ENCODE measurements at regions not wholly inside any gene's neighbourhood (a gene's known extent, or its start where the extent isn't known, plus 50 kb on each side); places are given as distances from the start of the nearest gene placed in this dataset.
"Not testable (repeated sequence)": the region's sequence is repeated elsewhere in the genome, so short reads cannot be mapped to it uniquely, and the experiment has no call there.

DNA sequence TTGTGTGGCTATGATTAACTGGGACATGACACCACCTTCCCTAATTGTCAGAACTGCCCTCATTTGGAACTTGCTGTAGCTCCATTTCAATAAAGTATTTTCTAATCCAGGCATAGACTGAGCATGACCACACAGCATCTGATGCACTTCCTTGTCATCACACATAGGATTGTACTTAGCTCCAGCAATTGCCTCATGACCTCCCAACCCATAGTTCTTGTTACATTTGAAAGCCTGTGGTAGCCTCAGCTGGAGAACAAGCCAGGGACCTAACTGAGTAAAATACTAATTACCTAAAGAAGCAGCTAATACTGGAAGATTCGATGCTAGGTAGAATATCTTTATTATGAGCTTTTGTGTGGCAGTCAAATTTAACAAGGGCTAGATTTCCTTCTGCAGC lies 187.3 kb upstream of the KIF2B start:
- no peaks in the 10 kb centered on the region for H3K27me3 ChIP-seq (ENCODE audit: control insufficient read depth, insufficient read depth)
- ATAC-seq, result no peak
- no peak for DNase-seq
- H3K27ac ChIP-seq (ENCODE audit: low read length), result no peak overlapping the region
- H3K4me1 ChIP-seq (ENCODE audit: control insufficient read depth, insufficient read depth, low read length), result no peaks in the 10 kb centered on the region
- no peaks in the 10 kb centered on the region for H3K9me3 ChIP-seq (ENCODE audit: control insufficient read depth, low read length)
- intact Hi-C loops (cut with DNase I), result no loop called here
- WGBS, result 79% methylated on average over 1 of the region's 1 CpG
- no peak overlapping the region for H3K4me3 ChIP-seq (ENCODE audit: low read length)

GRCh38 chr17:53633856-53634255 lies 188.9 kb upstream of the KIF2B start:
- no peak for DNase-seq
- H3K27me3 ChIP-seq (ENCODE audit: control insufficient read depth, insufficient read depth), result no peaks in the 10 kb centered on the region
- no peaks in the 10 kb centered on the region for H3K9me3 ChIP-seq (ENCODE audit: control insufficient read depth, low read length)
- intact Hi-C loops (cut with DNase I), result no loop called here
- H3K4me3 ChIP-seq (ENCODE audit: low read length), result no peak overlapping the region
- ATAC-seq, result no peak
- 96% methylated on average over 1 of the region's 1 CpG for WGBS
- no peak overlapping the region for H3K27ac ChIP-seq (ENCODE audit: low read length)
- H3K4me1 ChIP-seq (ENCODE audit: control insufficient read depth, insufficient read depth, low read length), result no peaks in the 10 kb centered on the region

DNA sequence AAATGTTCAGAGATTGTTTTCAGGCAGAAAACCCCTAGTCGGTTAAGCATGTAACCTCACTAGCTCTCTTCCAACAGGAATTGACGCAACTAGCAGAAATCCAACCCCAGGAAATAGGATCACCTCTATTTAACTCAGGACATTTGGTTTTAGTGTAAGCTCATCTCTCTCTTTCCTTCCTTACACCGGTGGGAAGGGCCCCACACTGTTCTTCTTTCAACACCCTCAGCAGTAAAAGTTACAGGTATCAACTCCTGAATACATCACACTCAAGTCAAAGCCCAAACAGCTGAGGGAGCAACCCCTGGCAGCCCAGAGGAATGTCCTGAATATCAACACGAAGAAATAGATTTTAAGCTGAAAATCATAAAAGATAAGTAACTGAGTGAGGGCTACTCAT lies 191.2 kb upstream of the KIF2B start:
- H3K4me3 ChIP-seq (ENCODE audit: low read length), result no peak overlapping the region
- no peaks in the 10 kb centered on the region for H3K4me1 ChIP-seq (ENCODE audit: control insufficient read depth, insufficient read depth, low read length)
- no peak for ATAC-seq
- intact Hi-C loops (cut with DNase I), result no loop called here
- no peak for DNase-seq
- H3K9me3 ChIP-seq (ENCODE audit: control insufficient read depth, low read length), result no peaks in the 10 kb centered on the region
- H3K27ac ChIP-seq (ENCODE audit: low read length), result no peak overlapping the region
- H3K27me3 ChIP-seq (ENCODE audit: control insufficient read depth, insufficient read depth), result no peaks in the 10 kb centered on the region
- WGBS, result 50% methylated on average over 4 of the region's 4 CpGs

DNA sequence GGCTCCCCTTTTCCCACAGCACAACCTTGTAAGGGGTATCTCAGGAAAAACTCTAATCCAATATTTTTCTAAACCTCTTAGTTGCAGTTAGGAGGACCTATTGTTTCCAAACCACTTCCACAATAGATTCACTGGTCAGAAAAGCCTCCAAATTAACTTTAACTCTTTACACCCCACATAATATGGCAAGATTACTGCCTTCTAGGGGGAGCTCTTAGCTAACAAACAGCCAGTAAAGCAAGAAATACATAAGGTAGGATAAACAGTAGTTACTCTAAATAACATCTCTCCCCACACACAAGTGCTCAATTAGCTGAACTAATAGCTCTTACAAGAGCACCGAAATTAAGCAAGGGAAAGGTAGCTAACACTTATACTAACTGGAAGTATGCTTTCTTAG lies 192.1 kb upstream of the KIF2B start:
- intact Hi-C loops (cut with DNase I), result no loop called here
- Histone ChIP-seq H3K9me3 (ENCODE audit: control insufficient read depth, low read length) (no peaks in the 10 kb centered on the region), H3K27me3 (ENCODE audit: control insufficient read depth, insufficient read depth) (no peaks in the 10 kb centered on the region), H3K4me1 (ENCODE audit: control insufficient read depth, insufficient read depth, low read length) (no peaks in the 10 kb centered on the region), H3K27ac (ENCODE audit: low read length) (no peak overlapping the region), H3K4me3 (ENCODE audit: low read length) (no peak overlapping the region)
- DNase-seq, result no peak
- WGBS, result 83% methylated on average over 1 of the region's 1 CpG
- no peak for ATAC-seq

DNA sequence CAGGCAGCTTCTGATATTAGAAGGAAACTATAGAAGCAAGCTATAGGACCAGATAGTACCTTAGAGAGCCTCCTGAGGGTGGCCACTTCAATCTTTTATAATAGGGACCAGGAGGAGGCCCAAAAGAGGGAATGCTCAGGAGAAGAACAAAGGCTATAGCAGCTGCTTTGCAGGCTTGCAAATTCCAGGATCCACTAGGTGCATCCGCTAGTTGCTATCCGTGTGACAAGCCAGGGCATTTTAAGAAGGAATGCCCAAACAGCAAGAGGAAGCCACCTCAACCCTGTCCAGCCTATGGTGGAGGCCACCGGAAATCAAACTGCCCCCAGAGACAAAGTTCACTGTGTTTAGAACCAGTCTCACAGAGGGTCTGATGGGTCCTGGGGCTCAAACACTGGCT lies 192.6 kb upstream of the KIF2B start:
- Histone ChIP-seq H3K4me3 (ENCODE audit: low read length) (no peak overlapping the region), H3K27me3 (ENCODE audit: control insufficient read depth, insufficient read depth) (no peaks in the 10 kb centered on the region), H3K27ac (ENCODE audit: low read length) (no peak overlapping the region), H3K9me3 (ENCODE audit: control insufficient read depth, low read length) (no peaks in the 10 kb centered on the region), H3K4me1 (ENCODE audit: control insufficient read depth, insufficient read depth, low read length) (no peaks in the 10 kb centered on the region)
- DNase-seq (no peak), ATAC-seq (no peak)
- 74% methylated on average over 3 of the region's 3 CpGs for WGBS
- intact Hi-C loops (cut with DNase I), result no loop called here

- ATAC-seq (no peak), DNase-seq (no peak)
- no peak overlapping the region for H3K4me3 ChIP-seq (ENCODE audit: low read length)
- 43% methylated on average over 1 of the region's 1 CpG for WGBS
- no peaks in the 10 kb centered on the region for H3K27me3 ChIP-seq (ENCODE audit: control insufficient read depth, insufficient read depth)
- no peaks in the 10 kb centered on the region for H3K4me1 ChIP-seq (ENCODE audit: control insufficient read depth, insufficient read depth, low read length)
- no peaks in the 10 kb centered on the region for H3K9me3 ChIP-seq (ENCODE audit: control insufficient read depth, low read length)
- intact Hi-C loops (cut with DNase I), result no loop called here
- H3K27ac ChIP-seq (ENCODE audit: low read length), result no peak overlapping the region
These were observed 193.5 kb upstream of the KIF2B start for GRCh38 chr17:53629188-53629587.

- H3K27ac ChIP-seq (ENCODE audit: low read length), result no peak overlapping the region
- DNase-seq, result no peak
- intact Hi-C loops (cut with DNase I), result no loop called here
- no peak overlapping the region for H3K4me3 ChIP-seq (ENCODE audit: low read length)
- no peaks in the 10 kb centered on the region for H3K4me1 ChIP-seq (ENCODE audit: control insufficient read depth, insufficient read depth, low read length)
- H3K9me3 ChIP-seq (ENCODE audit: control insufficient read depth, low read length), result no peaks in the 10 kb centered on the region
- ATAC-seq, result no peak
- H3K27me3 ChIP-seq (ENCODE audit: control insufficient read depth, insufficient read depth), result no peaks in the 10 kb centered on the region
These were observed 194.7 kb upstream of the KIF2B start for GRCh38 chr17:53628011-53628410.

GRCh38 chr17:53627511-53627910 lies 195.2 kb upstream of the KIF2B start:
- no peaks in the 10 kb centered on the region for H3K4me1 ChIP-seq (ENCODE audit: control insufficient read depth, insufficient read depth, low read length)
- H3K27ac ChIP-seq (ENCODE audit: low read length), result no peak overlapping the region
- no peaks in the 10 kb centered on the region for H3K9me3 ChIP-seq (ENCODE audit: control insufficient read depth, low read length)
- WGBS, result 73% methylated on average over 1 of the region's 1 CpG
- no peaks in the 10 kb centered on the region for H3K27me3 ChIP-seq (ENCODE audit: control insufficient read depth, insufficient read depth)
- intact Hi-C loops (cut with DNase I), result no loop called here
- ATAC-seq (no peak), DNase-seq (no peak)
- no peak overlapping the region for H3K4me3 ChIP-seq (ENCODE audit: low read length)

GRCh38 chr17:53626286-53626685 lies 196.4 kb upstream of the KIF2B start:
- Histone ChIP-seq H3K27me3 (ENCODE audit: control insufficient read depth, insufficient read depth) (no peaks in the 10 kb centered on the region), H3K4me1 (ENCODE audit: control insufficient read depth, insufficient read depth, low read length) (no peaks in the 10 kb centered on the region), H3K4me3 (ENCODE audit: low read length) (no peak overlapping the region), H3K27ac (ENCODE audit: low read length) (no peak overlapping the region), H3K9me3 (ENCODE audit: control insufficient read depth, low read length) (no peaks in the 10 kb centered on the region)
- no peak for DNase-seq
- 74% methylated on average over 1 of the region's 1 CpG for WGBS
- no peak for ATAC-seq
- intact Hi-C loops (cut with DNase I), result no loop called here

GRCh38 chr17:53619025-53619424 lies 203.7 kb upstream of the KIF2B start:
- Histone ChIP-seq H3K4me1 (ENCODE audit: control insufficient read depth, insufficient read depth, low read length) (no peaks in the 10 kb centered on the region), H3K4me3 (ENCODE audit: low read length) (no peak overlapping the region), H3K27me3 (ENCODE audit: control insufficient read depth, insufficient read depth) (no peaks in the 10 kb centered on the region), H3K9me3 (ENCODE audit: control insufficient read depth, low read length) (no peaks in the 10 kb centered on the region), H3K27ac (ENCODE audit: low read length) (no peak overlapping the region)
- intact Hi-C loops (cut with DNase I), result no loop called here
- WGBS, result 51% methylated on average over 3 of the region's 3 CpGs
- ATAC-seq (no peak), DNase-seq (no peak)

GRCh38 chr17:53608208-53608607 lies 214.5 kb upstream of the KIF2B start:
- H3K9me3 ChIP-seq (ENCODE audit: control insufficient read depth, low read length); DNase-seq; H3K4me3 ChIP-seq (ENCODE audit: low read length); H3K27ac ChIP-seq (ENCODE audit: low read length); ATAC-seq; H3K27me3 ChIP-seq (ENCODE audit: control insufficient read depth, insufficient read depth); H3K4me1 ChIP-seq (ENCODE audit: control insufficient read depth, insufficient read depth, low read length): not testable (repeated sequence)
- 90% methylated on average over 5 of the region's 5 CpGs for WGBS
- intact Hi-C loops (cut with DNase I), result loop anchor here in 1 of 4 donors (10.0 kb wide), 1 partner anchor 57 kb away; no protein-coding TSS in a partner anchor

GRCh38 chr17:53607475-53607874 lies 215.3 kb upstream of the KIF2B start:
- intact Hi-C loops (cut with DNase I), result loop anchor here in 1 of 4 donors (10.0 kb wide), 1 partner anchor 57 kb away; no protein-coding TSS in a partner anchor
- H3K27ac ChIP-seq (ENCODE audit: low read length), result no peak overlapping the region
- 22% methylated on average over 1 of the region's 1 CpG for WGBS
- DNase-seq, result no peak
- H3K27me3 ChIP-seq (ENCODE audit: control insufficient read depth, insufficient read depth), result no peaks in the 10 kb centered on the region
- no peaks in the 10 kb centered on the region for H3K4me1 ChIP-seq (ENCODE audit: control insufficient read depth, insufficient read depth, low read length)
- no peaks in the 10 kb centered on the region for H3K9me3 ChIP-seq (ENCODE audit: control insufficient read depth, low read length)
- ATAC-seq, result no peak
- no peak overlapping the region for H3K4me3 ChIP-seq (ENCODE audit: low read length)
